ENCODE measurements at regions not wholly inside any gene's neighbourhood (a gene's known extent, or its start where the extent isn't known, plus 50 kb on each side); places are given as distances from the start of the nearest gene placed in this dataset.

GRCh38 chr2:67945940-67946339 is 116.9 kb downstream of the C1D start:
- peak; percentile 34 for FAIRE-seq
- Histone ChIP-seq H3K36me3 (ENCODE audit: control insufficient read depth in 2 of 2, extremely low read depth in 1 of 2, insufficient read depth in 2 of 2, low read length in 2 of 2) (no peaks in the 10 kb centered on the region), H3K9me1 (ENCODE audit: control insufficient read depth, extremely low read depth, insufficient read depth, low read length) (no peaks in the 10 kb centered on the region), H3K4me1 (ENCODE audit: control insufficient read depth, extremely low read depth, insufficient read depth, low read length) (no peaks in the 10 kb centered on the region), H3K4me2 (ENCODE audit: control insufficient read depth, extremely low read depth, insufficient read depth, low read depth, low read length) (no peak overlapping the region), H3K9me3 (ENCODE audit: control insufficient read depth, low read depth, low read length) (peaks cover 2% of the 10 kb centered on the region), H3K27me3 (ENCODE audit: control insufficient read depth, extremely low read depth, insufficient read depth, low read length) (no peaks in the 10 kb centered on the region), H3K9ac (ENCODE audit: control insufficient read depth, extremely low read depth, insufficient read depth, low read length) (no peak overlapping the region), H3K27ac (ENCODE audit: control insufficient read depth, insufficient read depth, low read length) (no peak overlapping the region), H3K4me3 (ENCODE audit: control insufficient read depth in 2 of 3, extremely low read depth in 1 of 3, insufficient read depth in 2 of 3, low read depth in 1 of 3, low read length in 3 of 3) (no peak overlapping the region), H2AFZ (ENCODE audit: control insufficient read depth, low read length) (no peak overlapping the region), H4K20me1 (ENCODE audit: control insufficient read depth, extremely low read depth, insufficient read depth, low read length) (no peaks in the 10 kb centered on the region), H3K79me2 (ENCODE audit: control insufficient read depth, insufficient read depth, low read length) (no peaks in the 10 kb centered on the region)
- TF ChIP-seq EZH2 (IDR thresholded peaks at IDR 0.05; ENCODE audit: low read length): no peak
- no peak for TF ChIP-seq CTCF (optimal IDR thresholded peaks at IDR 0.05 in 1 of 3, IDR thresholded peaks at IDR 0.05 in 1 of 3, conservative IDR thresholded peaks at IDR 0.05 in 1 of 3; ENCODE audit: extremely low read depth in 1 of 3, insufficient read depth in 2 of 3, low read length in 3 of 3)
- DNase-seq (ENCODE audit: low read depth, low spot score): no peak
- dilution Hi-C loops (cut with MboI; ENCODE audit: extremely low pct_ligation_motif_present, low sequenced_read_pairs): no loop called here

GRCh38 chr2:67948057-67948456 is 114.7 kb downstream of the C1D start:
- H3K9me3 ChIP-seq (ENCODE audit: control insufficient read depth, low read depth, low read length): no peaks in the 10 kb centered on the region
- no peak overlapping the region for H3K4me3 ChIP-seq (ENCODE audit: control insufficient read depth in 2 of 3, extremely low read depth in 1 of 3, insufficient read depth in 2 of 3, low read depth in 1 of 3, low read length in 3 of 3)
- dilution Hi-C loops (cut with MboI; ENCODE audit: extremely low pct_ligation_motif_present, low sequenced_read_pairs): no loop called here
- H3K4me2 ChIP-seq (ENCODE audit: control insufficient read depth, extremely low read depth, insufficient read depth, low read depth, low read length): no peak overlapping the region
- no peak overlapping the region for H3K27ac ChIP-seq (ENCODE audit: control insufficient read depth, insufficient read depth, low read length)
- H4K20me1 ChIP-seq (ENCODE audit: control insufficient read depth, extremely low read depth, insufficient read depth, low read length): no peaks in the 10 kb centered on the region
- no peaks in the 10 kb centered on the region for H3K4me1 ChIP-seq (ENCODE audit: control insufficient read depth, extremely low read depth, insufficient read depth, low read length)
- H3K79me2 ChIP-seq (ENCODE audit: control insufficient read depth, insufficient read depth, low read length): no peaks in the 10 kb centered on the region
- H3K9ac ChIP-seq (ENCODE audit: control insufficient read depth, extremely low read depth, insufficient read depth, low read length): no peak overlapping the region
- no peak overlapping the region for H2AFZ ChIP-seq (ENCODE audit: control insufficient read depth, low read length)
- no peaks in the 10 kb centered on the region for H3K9me1 ChIP-seq (ENCODE audit: control insufficient read depth, extremely low read depth, insufficient read depth, low read length)
- H3K27me3 ChIP-seq (ENCODE audit: control insufficient read depth, extremely low read depth, insufficient read depth, low read length): no peaks in the 10 kb centered on the region
- no peak for TF ChIP-seq CTCF (optimal IDR thresholded peaks at IDR 0.05 in 1 of 3, IDR thresholded peaks at IDR 0.05 in 1 of 3, conservative IDR thresholded peaks at IDR 0.05 in 1 of 3; ENCODE audit: extremely low read depth in 1 of 3, insufficient read depth in 2 of 3, low read length in 3 of 3)
- TF ChIP-seq EZH2 (IDR thresholded peaks at IDR 0.05; ENCODE audit: low read length): no peak
- DNase-seq (ENCODE audit: low read depth, low spot score) (no peak), FAIRE-seq (no peak)
- H3K36me3 ChIP-seq (ENCODE audit: control insufficient read depth in 2 of 2, extremely low read depth in 1 of 2, insufficient read depth in 2 of 2, low read length in 2 of 2): no peaks in the 10 kb centered on the region
